Natural killer cell treated with Interleukin-12 subunit alpha and Interleukin-12 subunit beta and Interleukin-15 and Interleukin-18, amount 100 ng/mL, for 72 hours (primary cell): ENCODE measurements at regions not wholly inside any gene's neighbourhood (a gene's known extent, or its start where the extent isn't known, plus 50 kb on each side); places are given as distances from the start of the nearest gene placed in this dataset.
"Not testable (repeated sequence)": the region's sequence is repeated elsewhere in the genome, so short reads cannot be mapped to it uniquely, and the experiment has no call there.

Source experiments
- ATAC-seq, 2 donors: fragments of 150-1000 bp; cut with Tn5 transposase in 1 of 2; sonication (Bioruptor Pico), chemical (Tn5 transposase) in 1 of 2; 2 replicates each; pipeline ENCODE4 v1.10.0; 2021
- DNase-seq: peaks from one replicate; pipeline ENCODE4 v3.0.0; 2022; ENCODE audit warnings: low spot score
- H3K27ac Mint-ChIP-seq, 2 donors: 1 replicate in 1 of 2; 2 replicates in 1 of 2; pipeline ENCODE4 v1.8.0; 2022; ENCODE audit warnings: mixed read lengths in 2 of 2, mild to moderate bottlenecking in 1 of 2, moderate library complexity in 1 of 2
- H3K27me3 Mint-ChIP-seq, 2 donors: 1 replicate in 1 of 2; 2 replicates in 1 of 2; pipeline ENCODE4 v1.8.0; 2022; ENCODE audit warnings: mixed read lengths in 2 of 2
- H3K36me3 Mint-ChIP-seq: one replicate; pipeline ENCODE4 v1.8.0; 2022; ENCODE audit warnings: mixed read lengths
- H3K4me1 Mint-ChIP-seq, 2 donors: 1 replicate in 1 of 2; 2 replicates in 1 of 2; pipeline ENCODE4 v1.8.0; 2022; ENCODE audit warnings: low read depth in 2 of 2, mixed read lengths in 2 of 2, mild to moderate bottlenecking in 1 of 2
- H3K4me3 Mint-ChIP-seq: one replicate; pipeline ENCODE4 v1.8.0; 2022; ENCODE audit warnings: mixed read lengths
- H3K9me3 Mint-ChIP-seq: 2 replicates; pipeline ENCODE4 v1.8.0; 2022; ENCODE audit warnings: mixed read lengths

- no peak overlapping the region for H3K27ac Mint-ChIP-seq
- H3K9me3 Mint-ChIP-seq = peaks cover 4% of the 10 kb centered on the region
- no peak for ATAC-seq
- no peak for DNase-seq
- peaks cover 4 to 10% of the 10 kb centered on the region in 2 donors for H3K4me1 Mint-ChIP-seq
- no peaks in the 10 kb centered on the region for H3K27me3 Mint-ChIP-seq
- H3K36me3 Mint-ChIP-seq = no peaks in the 10 kb centered on the region
- H3K4me3 Mint-ChIP-seq = no peak overlapping the region
These were observed 413.0 kb upstream of the TBL1XR1 start for GRCh38 chr3:177610262-177610661.

GRCh38 chr3:177610686-177611633, 413.7 kb upstream of the TBL1XR1 start:
- no peaks in the 10 kb centered on the region for H3K27me3 Mint-ChIP-seq
- no peak overlapping the region for H3K4me3 Mint-ChIP-seq
- H3K9me3 Mint-ChIP-seq = peaks cover 4% of the 10 kb centered on the region
- DNase-seq = no peak
- H3K36me3 Mint-ChIP-seq = no peaks in the 10 kb centered on the region
- ATAC-seq = no peak
- no peak overlapping the region for H3K27ac Mint-ChIP-seq
- H3K4me1 Mint-ChIP-seq = peaks cover 4 to 10% of the 10 kb centered on the region in 2 donors

- DNase-seq = no peak
- Mint-ChIP-seq H3K27me3 (no peaks in the 10 kb centered on the region), H3K27ac (no peak overlapping the region), H3K36me3 (no peaks in the 10 kb centered on the region), H3K4me1 (peaks cover 4 to 8% of the 10 kb centered on the region in 2 donors), H3K4me3 (no peak overlapping the region), H3K9me3 (peaks cover 4% of the 10 kb centered on the region)
- no peak for ATAC-seq
These were observed 414.6 kb upstream of the TBL1XR1 start for GRCh38 chr3:177611752-177612334.

GRCh38 chr3:177613901-177614300, 416.6 kb upstream of the TBL1XR1 start:
- DNase-seq = no peak
- Mint-ChIP-seq H3K27me3 (no peaks in the 10 kb centered on the region), H3K4me3 (no peak overlapping the region), H3K36me3 (no peaks in the 10 kb centered on the region), H3K4me1 (peaks cover 4 to 5% of the 10 kb centered on the region in 2 donors), H3K27ac (no peak overlapping the region), H3K9me3 (peaks cover 4% of the 10 kb centered on the region)
- no peak for ATAC-seq

- Mint-ChIP-seq H3K9me3 (peaks cover 4% of the 10 kb centered on the region), H3K4me1 (peaks cover 4 to 5% of the 10 kb centered on the region in 2 donors), H3K4me3 (no peak overlapping the region), H3K27ac (no peak overlapping the region), H3K27me3 (no peaks in the 10 kb centered on the region), H3K36me3 (no peaks in the 10 kb centered on the region)
- DNase-seq = no peak
- no peak for ATAC-seq
These were observed 417.7 kb upstream of the TBL1XR1 start for GRCh38 chr3:177615015-177615414.

GRCh38 chr3:177618873-177619733, 421.8 kb upstream of the TBL1XR1 start:
- Mint-ChIP-seq H3K36me3 (no peaks in the 10 kb centered on the region), H3K27ac (no peak overlapping the region), H3K9me3 (no peaks in the 10 kb centered on the region), H3K4me1 (peaks cover 4 to 5% of the 10 kb centered on the region in 2 donors), H3K27me3 (no peaks in the 10 kb centered on the region), H3K4me3 (no peak overlapping the region)
- no peak for ATAC-seq
- DNase-seq = no peak

GRCh38 chr3:177620073-177620472, 422.8 kb upstream of the TBL1XR1 start:
- Mint-ChIP-seq H3K36me3 (no peaks in the 10 kb centered on the region), H3K4me3 (no peak overlapping the region), H3K9me3 (no peaks in the 10 kb centered on the region), H3K27ac (no peak overlapping the region), H3K4me1 (peaks cover 2 to 6% of the 10 kb centered on the region in 2 donors), H3K27me3 (no peaks in the 10 kb centered on the region)
- no peak for DNase-seq
- no peak for ATAC-seq

GRCh38 chr3:177622520-177622919, 425.2 kb upstream of the TBL1XR1 start:
- H3K4me3 Mint-ChIP-seq = no peak overlapping the region
- DNase-seq (no peak), ATAC-seq (no peak)
- H3K27ac Mint-ChIP-seq = no peak overlapping the region
- peaks cover 0 to 6% of the 10 kb centered on the region in 2 donors for H3K4me1 Mint-ChIP-seq
- H3K27me3 Mint-ChIP-seq = no peaks in the 10 kb centered on the region
- H3K36me3 Mint-ChIP-seq = no peaks in the 10 kb centered on the region
- no peaks in the 10 kb centered on the region for H3K9me3 Mint-ChIP-seq

- H3K27ac Mint-ChIP-seq = no peak overlapping the region
- H3K36me3 Mint-ChIP-seq = no peaks in the 10 kb centered on the region
- peaks cover 2 to 6% of the 10 kb centered on the region in 2 donors for H3K4me1 Mint-ChIP-seq
- DNase-seq (no peak), ATAC-seq (no peak)
- no peaks in the 10 kb centered on the region for H3K9me3 Mint-ChIP-seq
- no peaks in the 10 kb centered on the region for H3K27me3 Mint-ChIP-seq
- H3K4me3 Mint-ChIP-seq = no peak overlapping the region
These were observed 425.8 kb upstream of the TBL1XR1 start for GRCh38 chr3:177622982-177623617.

- peak in 1 of 2 donors; percentile 38 for ATAC-seq
- Mint-ChIP-seq H3K4me3 (peak overlapping the region; percentile 33), H3K27ac (no peak overlapping the region), H3K36me3 (no peaks in the 10 kb centered on the region), H3K9me3 (no peaks in the 10 kb centered on the region), H3K27me3 (no peaks in the 10 kb centered on the region), H3K4me1 (peaks cover 5 to 6% of the 10 kb centered on the region in 2 donors)
- no peak for DNase-seq
These were observed 427.5 kb upstream of the TBL1XR1 start for GRCh38 chr3:177624528-177625495.

GRCh38 chr3:177626045-177626444, 428.8 kb upstream of the TBL1XR1 start:
- DNase-seq (no peak), ATAC-seq (no peak)
- Mint-ChIP-seq H3K27me3 (no peaks in the 10 kb centered on the region), H3K4me3 (no peak overlapping the region), H3K9me3 (no peaks in the 10 kb centered on the region), H3K36me3 (no peaks in the 10 kb centered on the region), H3K4me1 (peaks cover 5 to 6% of the 10 kb centered on the region in 2 donors), H3K27ac (no peak overlapping the region)

GRCh38 chr3:177628095-177628719, 430.9 kb upstream of the TBL1XR1 start:
- not testable (repeated sequence) for H3K4me3 Mint-ChIP-seq, H3K36me3 Mint-ChIP-seq, H3K9me3 Mint-ChIP-seq, H3K4me1 Mint-ChIP-seq, DNase-seq, ATAC-seq, H3K27me3 Mint-ChIP-seq, H3K27ac Mint-ChIP-seq
